ENCODE measurements at regions not wholly inside any gene's neighbourhood (a gene's known extent, or its start where the extent isn't known, plus 50 kb on each side); places are given as distances from the start of the nearest gene placed in this dataset.
"Not testable (repeated sequence)": the region's sequence is repeated elsewhere in the genome, so short reads cannot be mapped to it uniquely, and the experiment has no call there.

- Histone ChIP-seq H3K36me3 (ENCODE audit: insufficient read depth, low read length) (no peaks in the 10 kb centered on the region), H3K27me3 (ENCODE audit: insufficient read depth, low read length) (no peaks in the 10 kb centered on the region), H3K9me3 (ENCODE audit: low read length) (no peaks in the 10 kb centered on the region), H3K4me1 (ENCODE audit: insufficient read depth, low read length) (no peaks in the 10 kb centered on the region), H2AFZ (ENCODE audit: low read depth, low read length) (no peak overlapping the region), H3K4me3 (ENCODE audit: low read length) (no peak overlapping the region)
Measured at GRCh38 chr4:171376724-171377123, 436.5 kb upstream of the GALNTL6 start.

- Histone ChIP-seq H3K9me3 (ENCODE audit: low read length) (no peaks in the 10 kb centered on the region), H3K36me3 (ENCODE audit: insufficient read depth, low read length) (no peaks in the 10 kb centered on the region)
Measured at GRCh38 chr4:171353535-171353934, 459.7 kb upstream of the GALNTL6 start.

GRCh38 chr4:171348090-171348489, 465.1 kb upstream of the GALNTL6 start:
- Histone ChIP-seq H2AFZ (ENCODE audit: low read depth, low read length) (no peak overlapping the region), H3K4me1 (ENCODE audit: insufficient read depth, low read length) (no peaks in the 10 kb centered on the region), H3K27me3 (ENCODE audit: insufficient read depth, low read length) (no peaks in the 10 kb centered on the region), H3K9me3 (ENCODE audit: low read length) (no peaks in the 10 kb centered on the region), H3K36me3 (ENCODE audit: insufficient read depth, low read length) (no peaks in the 10 kb centered on the region), H3K4me3 (ENCODE audit: low read length) (no peak overlapping the region)

More at GRCh38 chr4:171353535-171353934, 459.7 kb upstream of the GALNTL6 start:
- Histone ChIP-seq H3K4me1 (ENCODE audit: insufficient read depth, low read length) (no peaks in the 10 kb centered on the region), H3K4me3 (ENCODE audit: low read length) (no peak overlapping the region), H3K27me3 (ENCODE audit: insufficient read depth, low read length) (no peaks in the 10 kb centered on the region), H2AFZ (ENCODE audit: low read depth, low read length) (no peak overlapping the region)

- Histone ChIP-seq H3K4me3 (ENCODE audit: low read length) (no peak overlapping the region), H3K36me3 (ENCODE audit: insufficient read depth, low read length) (no peaks in the 10 kb centered on the region), H3K9me3 (ENCODE audit: low read length) (no peaks in the 10 kb centered on the region), H3K27me3 (ENCODE audit: insufficient read depth, low read length) (no peaks in the 10 kb centered on the region), H3K4me1 (ENCODE audit: insufficient read depth, low read length) (no peaks in the 10 kb centered on the region), H2AFZ (ENCODE audit: low read depth, low read length) (no peak overlapping the region)
Measured at GRCh38 chr4:171342646-171343045, 470.6 kb upstream of the GALNTL6 start.

- Histone ChIP-seq H3K9me3 (ENCODE audit: low read length) (no peaks in the 10 kb centered on the region), H3K4me3 (ENCODE audit: low read length) (no peak overlapping the region), H3K4me1 (ENCODE audit: insufficient read depth, low read length) (no peaks in the 10 kb centered on the region), H3K27me3 (ENCODE audit: insufficient read depth, low read length) (no peaks in the 10 kb centered on the region), H2AFZ (ENCODE audit: low read depth, low read length) (no peak overlapping the region), H3K36me3 (ENCODE audit: insufficient read depth, low read length) (no peaks in the 10 kb centered on the region)
Measured at GRCh38 chr4:171340258-171340657, 472.9 kb upstream of the GALNTL6 start.

- Histone ChIP-seq H3K4me1 (ENCODE audit: insufficient read depth, low read length) (no peaks in the 10 kb centered on the region), H3K4me3 (ENCODE audit: low read length) (no peak overlapping the region), H3K27me3 (ENCODE audit: insufficient read depth, low read length) (no peaks in the 10 kb centered on the region), H3K9me3 (ENCODE audit: low read length) (no peaks in the 10 kb centered on the region), H2AFZ (ENCODE audit: low read depth, low read length) (no peak overlapping the region), H3K36me3 (ENCODE audit: insufficient read depth, low read length) (no peaks in the 10 kb centered on the region)
Measured at GRCh38 chr4:171334549-171334948, 478.7 kb upstream of the GALNTL6 start.

GRCh38 chr4:171308661-171309060, 504.5 kb upstream of the GALNTL6 start:
- no peaks in the 10 kb centered on the region for H3K36me3 ChIP-seq (ENCODE audit: insufficient read depth, low read length)
- H3K9me3 ChIP-seq (ENCODE audit: low read length), result no peaks in the 10 kb centered on the region
- H3K27me3 ChIP-seq (ENCODE audit: insufficient read depth, low read length), result no peaks in the 10 kb centered on the region

GRCh38 chr4:171298048-171298718, 515.0 kb upstream of the GALNTL6 start:
- H3K27me3 ChIP-seq (ENCODE audit: insufficient read depth, low read length); H3K4me3 ChIP-seq (ENCODE audit: low read length); H3K9me3 ChIP-seq (ENCODE audit: low read length); H3K36me3 ChIP-seq (ENCODE audit: insufficient read depth, low read length); H3K4me1 ChIP-seq (ENCODE audit: insufficient read depth, low read length); H2AFZ ChIP-seq (ENCODE audit: low read depth, low read length): not testable (repeated sequence)

More at GRCh38 chr4:171308661-171309060, 504.5 kb upstream of the GALNTL6 start:
- Histone ChIP-seq H2AFZ (ENCODE audit: low read depth, low read length) (no peak overlapping the region), H3K4me3 (ENCODE audit: low read length) (no peak overlapping the region), H3K4me1 (ENCODE audit: insufficient read depth, low read length) (no peaks in the 10 kb centered on the region)

GRCh38 chr4:171288816-171289432, 524.3 kb upstream of the GALNTL6 start:
- H2AFZ ChIP-seq (ENCODE audit: low read depth, low read length), result no peak overlapping the region
- H3K4me1 ChIP-seq (ENCODE audit: insufficient read depth, low read length), result peaks cover 10% of the 10 kb centered on the region
- no peaks in the 10 kb centered on the region for H3K36me3 ChIP-seq (ENCODE audit: insufficient read depth, low read length)
- no peak overlapping the region for H3K4me3 ChIP-seq (ENCODE audit: low read length)
- H3K27me3 ChIP-seq (ENCODE audit: insufficient read depth, low read length), result no peaks in the 10 kb centered on the region
- no peaks in the 10 kb centered on the region for H3K9me3 ChIP-seq (ENCODE audit: low read length)

- Histone ChIP-seq H3K4me3 (ENCODE audit: low read length) (no peak overlapping the region), H3K27me3 (ENCODE audit: insufficient read depth, low read length) (no peaks in the 10 kb centered on the region), H3K4me1 (ENCODE audit: insufficient read depth, low read length) (peaks cover 4% of the 10 kb centered on the region), H3K9me3 (ENCODE audit: low read length) (no peaks in the 10 kb centered on the region), H3K36me3 (ENCODE audit: insufficient read depth, low read length) (no peaks in the 10 kb centered on the region), H2AFZ (ENCODE audit: low read depth, low read length) (no peak overlapping the region)
Measured at GRCh38 chr4:171281359-171281758, 531.8 kb upstream of the GALNTL6 start.

GRCh38 chr4:171279131-171279530, 534.1 kb upstream of the GALNTL6 start:
- Histone ChIP-seq H3K36me3 (ENCODE audit: insufficient read depth, low read length) (no peaks in the 10 kb centered on the region), H3K4me3 (ENCODE audit: low read length) (no peak overlapping the region), H3K4me1 (ENCODE audit: insufficient read depth, low read length) (peaks cover 9% of the 10 kb centered on the region), H3K27me3 (ENCODE audit: insufficient read depth, low read length) (no peaks in the 10 kb centered on the region), H3K9me3 (ENCODE audit: low read length) (no peaks in the 10 kb centered on the region), H2AFZ (ENCODE audit: low read depth, low read length) (no peak overlapping the region)

GRCh38 chr4:171266671-171267070, 546.5 kb upstream of the GALNTL6 start:
- H3K36me3 ChIP-seq (ENCODE audit: insufficient read depth, low read length), result no peaks in the 10 kb centered on the region
- no peaks in the 10 kb centered on the region for H3K9me3 ChIP-seq (ENCODE audit: low read length)
- no peak overlapping the region for H2AFZ ChIP-seq (ENCODE audit: low read depth, low read length)
- H3K4me1 ChIP-seq (ENCODE audit: insufficient read depth, low read length), result no peaks in the 10 kb centered on the region
- H3K27me3 ChIP-seq (ENCODE audit: insufficient read depth, low read length), result no peaks in the 10 kb centered on the region
- no peak overlapping the region for H3K4me3 ChIP-seq (ENCODE audit: low read length)

GRCh38 chr4:171265190-171265818, 547.9 kb upstream of the GALNTL6 start:
- Histone ChIP-seq H3K4me1 (ENCODE audit: insufficient read depth, low read length) (no peaks in the 10 kb centered on the region), H2AFZ (ENCODE audit: low read depth, low read length) (no peak overlapping the region), H3K9me3 (ENCODE audit: low read length) (no peaks in the 10 kb centered on the region), H3K4me3 (ENCODE audit: low read length) (no peak overlapping the region), H3K27me3 (ENCODE audit: insufficient read depth, low read length) (no peaks in the 10 kb centered on the region), H3K36me3 (ENCODE audit: insufficient read depth, low read length) (no peaks in the 10 kb centered on the region)
